RWPE2 (cell line): ENCODE measurements at regions not wholly inside any gene's neighbourhood (a gene's known extent, or its start where the extent isn't known, plus 50 kb on each side); places are given as distances from the start of the nearest gene placed in this dataset.

Experiments used
- ATAC-seq: fragments of 200-7000 bp; cut with Tn5 transposase; 3 replicates; pipeline ENCODE4 v1.9.1; 2021; ENCODE audit warnings: low read depth
- DNase-seq: peaks from one replicate; pipeline ENCODE4 v3.0.0-alpha.2; 2020; ENCODE audit warnings: low spot score
- H3K27ac ChIP-seq: fragments of 450-650 bp; 2 replicates; pipeline ENCODE4 v1.5.1; 2017; ENCODE audit warnings: mild to moderate bottlenecking; ENCODE audit not compliant: poor library complexity, severe bottlenecking
- H3K27me3 ChIP-seq: fragments of 250-450 bp; sonication (Bioruptor Pico); 2 replicates; pipeline ENCODE4 v1.5.1; 2021; ENCODE audit warnings: mild to moderate bottlenecking, moderate library complexity; ENCODE audit not compliant: insufficient read depth, poor library complexity, severe bottlenecking
- H3K36me3 ChIP-seq: fragments of 250-450 bp; sonication (Bioruptor Pico); 2 replicates; pipeline ENCODE4 v1.5.1; 2020; ENCODE audit warnings: low read depth, mild to moderate bottlenecking, moderate library complexity
- H3K4me1 ChIP-seq: fragments of 250-450 bp; sonication (Bioruptor Pico); 2 replicates; pipeline ENCODE4 v1.5.1; 2021; ENCODE audit warnings: mild to moderate bottlenecking, moderate library complexity; ENCODE audit not compliant: insufficient read depth, poor library complexity, severe bottlenecking
- H3K4me3 ChIP-seq: fragments of 250-450 bp; sonication (Bioruptor Pico); 2 replicates; pipeline ENCODE4 v1.5.1; 2021; ENCODE audit warnings: mild to moderate bottlenecking, moderate library complexity; ENCODE audit not compliant: severe bottlenecking
- H3K9me3 ChIP-seq: fragments of 250-450 bp; sonication (Bioruptor Pico); 2 replicates; pipeline ENCODE4 v1.5.1; 2021; ENCODE audit warnings: mild to moderate bottlenecking, moderate library complexity; ENCODE audit not compliant: severe bottlenecking
- CTCF ChIP-seq: fragments of 450-650 bp; IDR thresholded peaks from one replicate; pipeline ENCODE4 v1.5.1; 2017; ENCODE audit warnings: mild to moderate bottlenecking, moderate library complexity; ENCODE audit not compliant: poor library complexity, severe bottlenecking

- H3K4me3 ChIP-seq, result no peak overlapping the region
- H3K36me3 ChIP-seq, result no peaks in the 10 kb centered on the region
- no peak overlapping the region for H3K27ac ChIP-seq
- ATAC-seq (no peak), DNase-seq (no peak)
- no peaks in the 10 kb centered on the region for H3K4me1 ChIP-seq
- TF ChIP-seq CTCF, result no peak
- no peaks in the 10 kb centered on the region for H3K9me3 ChIP-seq
- H3K27me3 ChIP-seq, result peaks cover 3% of the 10 kb centered on the region
Observed at GRCh38 chr2:58976375-58977071, 735.4 kb upstream of the FANCL start.

- Histone ChIP-seq H3K4me3 (no peak overlapping the region), H3K9me3 (no peaks in the 10 kb centered on the region), H3K27me3 (peaks cover 3% of the 10 kb centered on the region), H3K27ac (no peak overlapping the region), H3K4me1 (no peaks in the 10 kb centered on the region), H3K36me3 (no peaks in the 10 kb centered on the region)
- no peak for TF ChIP-seq CTCF
- DNase-seq (no peak), ATAC-seq (no peak)
Observed at GRCh38 chr2:58974881-58975280, 733.8 kb upstream of the FANCL start.

- Histone ChIP-seq H3K36me3 (no peaks in the 10 kb centered on the region), H3K27me3 (peaks cover 3% of the 10 kb centered on the region), H3K4me1 (no peaks in the 10 kb centered on the region), H3K9me3 (no peaks in the 10 kb centered on the region), H3K27ac (no peak overlapping the region), H3K4me3 (no peak overlapping the region)
- TF ChIP-seq CTCF, result no peak
- ATAC-seq, result no peak
- DNase-seq, result no peak
Observed at GRCh38 chr2:58974426-58974825, 733.3 kb upstream of the FANCL start.

- no peak overlapping the region for H3K4me3 ChIP-seq
- DNase-seq, result no peak
Observed at GRCh38 chr2:58973811-58974281, 732.7 kb upstream of the FANCL start.

More at GRCh38 chr2:58973811-58974281, 732.7 kb upstream of the FANCL start:
- no peak for TF ChIP-seq CTCF
- ATAC-seq, result no peak; the same call in 2 of the 3 replicates
- Histone ChIP-seq H3K27me3 (peaks cover under 1% of the 10 kb centered on the region), H3K27ac (no peak overlapping the region), H3K4me1 (no peaks in the 10 kb centered on the region), H3K36me3 (no peaks in the 10 kb centered on the region), H3K9me3 (no peaks in the 10 kb centered on the region)
